ENCODE measurements at regions not wholly inside any gene's neighbourhood (a gene's known extent, or its start where the extent isn't known, plus 50 kb on each side); places are given as distances from the start of the nearest gene placed in this dataset.

GRCh38 chr10:52368725-52369124 lies 54.6 kb downstream of the DKK1 start:
- TF ChIP-seq YY1 (IDR thresholded peaks at IDR 0.05; ENCODE audit: insufficient read depth, insufficient read length) (no peak), SUZ12 (IDR thresholded peaks at IDR 0.05; ENCODE audit: extremely low read depth, insufficient read depth, insufficient read length) (no peak), ZNF274 (IDR thresholded peaks at IDR 0.05; ENCODE audit: low read depth, low read length) (no peak)
